Activated naive CD4-positive, alpha-beta T cell treated with anti-CD3 and anti-CD28 coated beads, Interleukin-2, amount 10 ng/mL, durations not matched to agents 7 days and 5 days (primary cell): ENCODE measurements at regions not wholly inside any gene's neighbourhood (a gene's known extent, or its start where the extent isn't known, plus 50 kb on each side); places are given as distances from the start of the nearest gene placed in this dataset.
"Not testable (repeated sequence)": the region's sequence is repeated elsewhere in the genome, so short reads cannot be mapped to it uniquely, and the experiment has no call there.

Source experiments
- CTCF ChIA-PET: fragments of 350-600 bp; sonication (Branson Sonifier 250); formaldehyde crosslinking; loops from one replicate; lab custom pipeline; 2021; ENCODE audit warnings: antibody characterized with exemption; lab: Charles Lee
- DNase-seq: peaks from one replicate; pipeline ENCODE4 v3.0.0-alpha.2; 2020
- H3K27ac Mint-ChIP-seq: one replicate; pipeline ENCODE4 v1.8.0; 2021; ENCODE audit warnings: mild to moderate bottlenecking, moderate library complexity, mixed read lengths
- H3K27me3 Mint-ChIP-seq: one replicate; pipeline ENCODE4 v1.8.0; 2021; ENCODE audit warnings: mild to moderate bottlenecking, mixed read lengths
- H3K36me3 Mint-ChIP-seq: one replicate; pipeline ENCODE4 v1.8.0; 2021; ENCODE audit warnings: mixed read lengths
- H3K4me1 Mint-ChIP-seq: one replicate; pipeline ENCODE4 v1.8.0; 2021; ENCODE audit warnings: mixed read lengths
- H3K4me3 Mint-ChIP-seq: one replicate; pipeline ENCODE4 v1.8.0; 2021; ENCODE audit warnings: mild to moderate bottlenecking, moderate library complexity, mixed read lengths
- H3K9me3 Mint-ChIP-seq: one replicate; pipeline ENCODE4 v1.8.0; 2021; ENCODE audit warnings: mixed read lengths

DNA sequence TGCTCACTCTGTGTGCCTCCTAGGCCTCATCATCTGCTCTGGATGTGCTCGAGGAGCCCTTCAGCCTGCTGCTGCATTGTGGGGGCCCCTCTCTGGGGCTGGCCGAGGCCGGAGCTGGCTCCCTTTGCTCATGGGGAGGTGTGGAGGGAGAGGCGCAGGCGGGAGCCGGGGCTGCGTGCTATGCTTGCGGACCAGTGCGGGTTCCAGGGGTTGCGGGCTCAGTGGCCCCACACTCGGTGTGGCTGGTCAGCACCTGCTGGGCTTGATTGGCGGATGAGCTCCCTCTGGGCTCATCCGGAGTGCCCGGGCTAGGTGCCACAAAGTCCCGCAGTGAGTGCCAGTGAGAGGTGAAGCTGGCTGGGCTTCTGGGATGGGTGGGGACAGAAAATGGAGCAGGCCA is 264.2 kb downstream of the SI start:
- no peak overlapping the region for H3K27ac Mint-ChIP-seq
- no peak for DNase-seq
- no peaks in the 10 kb centered on the region for H3K4me1 Mint-ChIP-seq
- peaks cover 2% of the 10 kb centered on the region for H3K9me3 Mint-ChIP-seq
- no peaks in the 10 kb centered on the region for H3K27me3 Mint-ChIP-seq
- no peak overlapping the region for H3K4me3 Mint-ChIP-seq
- H3K36me3 Mint-ChIP-seq, result no peaks in the 10 kb centered on the region
- CTCF ChIA-PET, result no interaction called here

DNA sequence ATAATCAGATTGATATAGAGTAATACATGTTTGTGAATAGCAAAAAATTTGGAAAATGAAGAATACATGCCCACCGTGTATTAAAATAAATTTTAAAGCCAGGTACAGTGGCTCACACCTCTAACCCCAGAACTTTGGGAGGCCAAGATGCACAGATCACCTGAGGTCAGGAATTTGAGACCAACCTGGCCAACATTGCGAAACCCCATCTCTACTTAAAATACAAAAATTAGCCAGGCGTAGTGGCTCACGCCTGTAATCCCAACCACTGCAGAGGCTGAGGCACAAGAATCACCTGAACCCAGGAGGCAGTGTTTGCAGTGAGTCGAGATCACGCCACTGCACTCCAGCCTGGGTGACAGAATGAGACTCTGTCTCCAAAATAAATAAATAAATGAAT is 266.3 kb downstream of the SI start:
- H3K9me3 Mint-ChIP-seq, result peaks cover 1% of the 10 kb centered on the region
- no peaks in the 10 kb centered on the region for H3K27me3 Mint-ChIP-seq
- H3K4me1 Mint-ChIP-seq, result no peaks in the 10 kb centered on the region
- no peak overlapping the region for H3K4me3 Mint-ChIP-seq
- H3K36me3 Mint-ChIP-seq, result no peaks in the 10 kb centered on the region
- no peak overlapping the region for H3K27ac Mint-ChIP-seq
- no peak for DNase-seq
- CTCF ChIA-PET, result no interaction called here

DNA sequence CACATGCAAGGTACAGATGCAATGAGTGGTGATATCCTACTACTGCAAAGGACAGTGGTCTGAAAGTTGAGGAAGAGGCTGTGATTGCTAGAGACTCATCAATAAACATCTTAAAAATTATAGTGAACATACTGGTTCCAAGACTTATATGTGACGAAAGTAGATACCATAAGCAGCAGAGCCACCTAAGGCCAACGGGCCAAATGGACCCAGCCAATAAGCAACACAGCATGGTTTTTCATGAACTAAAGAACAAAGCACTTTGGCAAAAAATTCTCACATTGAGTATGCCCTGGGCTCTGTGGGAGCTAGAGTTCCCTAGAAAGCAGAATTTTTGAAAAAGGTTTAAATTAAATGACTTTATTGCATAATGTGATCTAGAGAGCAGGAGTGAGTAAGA is 272.1 kb downstream of the SI start:
- Mint-ChIP-seq H3K36me3 (no peaks in the 10 kb centered on the region), H3K4me1 (no peaks in the 10 kb centered on the region), H3K27me3 (no peaks in the 10 kb centered on the region), H3K4me3 (no peak overlapping the region), H3K27ac (no peak overlapping the region), H3K9me3 (peaks cover 6% of the 10 kb centered on the region)
- no peak for DNase-seq
- CTCF ChIA-PET, result no interaction called here

DNA sequence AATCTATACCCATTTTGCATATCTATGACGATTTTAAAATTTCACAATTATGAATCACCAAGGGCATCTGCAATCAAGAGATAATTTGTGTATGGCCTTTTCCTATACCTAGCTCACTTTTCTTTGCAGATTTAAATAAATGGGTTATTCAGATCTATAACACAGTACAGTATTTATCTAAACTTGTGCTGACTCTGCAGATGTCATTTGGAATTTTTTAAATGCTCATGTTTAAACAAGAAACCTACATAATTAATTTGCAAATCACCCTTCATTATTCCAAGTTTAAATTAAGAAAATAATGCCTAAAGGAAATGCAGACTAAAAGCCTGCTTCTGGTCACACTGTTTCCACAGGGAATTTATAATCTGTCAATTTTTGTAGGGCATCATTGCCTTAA is 284.2 kb downstream of the SI start:
- Mint-ChIP-seq H3K9me3 (no peaks in the 10 kb centered on the region), H3K36me3 (no peaks in the 10 kb centered on the region), H3K4me1 (no peaks in the 10 kb centered on the region), H3K4me3 (no peak overlapping the region), H3K27me3 (no peaks in the 10 kb centered on the region), H3K27ac (no peak overlapping the region)
- no peak for DNase-seq
- CTCF ChIA-PET, result no interaction called here

DNA sequence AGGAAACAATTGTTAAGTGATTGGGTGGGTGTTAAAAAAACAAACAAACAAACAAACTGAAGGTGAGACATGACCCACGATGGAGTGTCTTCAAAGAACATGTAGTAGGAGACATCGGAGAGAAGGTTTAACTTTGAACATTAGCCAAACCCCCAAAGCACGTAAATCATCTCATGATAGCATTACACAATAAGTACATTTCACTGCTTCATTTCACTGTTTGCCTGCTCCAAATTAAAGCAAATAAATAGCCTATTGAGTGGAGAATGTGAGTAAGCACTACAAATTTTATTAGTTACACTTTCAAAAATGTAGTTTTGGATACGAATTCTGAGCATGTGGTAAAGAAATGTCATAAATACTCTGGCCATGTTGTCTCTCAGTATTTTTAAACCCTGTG is 287.0 kb downstream of the SI start:
- H3K27me3 Mint-ChIP-seq, result no peaks in the 10 kb centered on the region
- H3K27ac Mint-ChIP-seq, result no peak overlapping the region
- no peak for DNase-seq
- no peaks in the 10 kb centered on the region for H3K9me3 Mint-ChIP-seq
- H3K4me3 Mint-ChIP-seq, result no peak overlapping the region
- H3K36me3 Mint-ChIP-seq, result no peaks in the 10 kb centered on the region
- CTCF ChIA-PET, result no interaction called here
- H3K4me1 Mint-ChIP-seq, result no peaks in the 10 kb centered on the region

DNA sequence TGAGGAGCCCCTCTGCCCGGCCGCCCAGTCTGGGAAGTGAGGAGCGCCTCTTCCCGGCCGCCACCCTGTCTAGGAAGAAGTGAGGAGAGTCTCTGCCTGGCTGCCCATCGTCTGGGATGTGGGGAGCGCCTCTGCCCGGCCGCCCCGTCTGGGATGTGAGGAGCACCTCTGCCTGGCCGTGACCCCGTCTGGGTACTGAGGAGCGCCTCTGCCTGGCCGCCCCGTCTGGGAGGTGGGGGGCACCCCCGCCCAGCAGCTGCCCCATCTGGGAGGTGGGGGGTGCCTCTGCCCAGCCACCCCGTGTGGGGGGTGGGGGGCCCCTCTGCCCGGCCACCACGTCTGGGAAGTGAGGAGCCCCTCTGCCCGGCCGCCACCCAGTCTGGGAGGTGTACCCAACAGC is 293.9 kb downstream of the SI start:
- CTCF ChIA-PET, DNase-seq, H3K4me1 Mint-ChIP-seq, H3K9me3 Mint-ChIP-seq, H3K4me3 Mint-ChIP-seq, H3K36me3 Mint-ChIP-seq, H3K27me3 Mint-ChIP-seq, H3K27ac Mint-ChIP-seq: not testable (repeated sequence)

DNA sequence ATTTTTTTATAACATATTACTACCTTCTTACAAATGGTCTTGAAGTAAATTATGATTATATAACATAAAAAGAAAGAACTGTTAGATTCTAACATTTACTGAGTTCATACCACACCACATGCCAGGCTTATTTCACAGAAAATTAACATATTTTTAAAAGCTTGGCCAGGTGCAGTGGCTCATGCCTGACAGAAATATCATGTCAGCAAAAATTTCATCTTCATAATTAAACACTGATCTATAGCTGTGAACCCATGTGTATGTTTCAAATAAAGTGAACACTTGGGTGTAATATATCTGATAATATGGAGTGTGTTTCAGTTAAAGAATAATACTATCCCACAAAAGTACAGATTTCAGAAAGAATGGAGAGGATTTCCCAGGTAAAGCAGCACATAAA is 296.5 kb downstream of the SI start:
- H3K9me3 Mint-ChIP-seq, result peaks cover 6% of the 10 kb centered on the region
- no peak overlapping the region for H3K27ac Mint-ChIP-seq
- H3K27me3 Mint-ChIP-seq, result no peaks in the 10 kb centered on the region
- DNase-seq, result no peak
- CTCF ChIA-PET, result no interaction called here
- H3K4me3 Mint-ChIP-seq, result no peak overlapping the region
- no peaks in the 10 kb centered on the region for H3K4me1 Mint-ChIP-seq
- H3K36me3 Mint-ChIP-seq, result no peaks in the 10 kb centered on the region

DNA sequence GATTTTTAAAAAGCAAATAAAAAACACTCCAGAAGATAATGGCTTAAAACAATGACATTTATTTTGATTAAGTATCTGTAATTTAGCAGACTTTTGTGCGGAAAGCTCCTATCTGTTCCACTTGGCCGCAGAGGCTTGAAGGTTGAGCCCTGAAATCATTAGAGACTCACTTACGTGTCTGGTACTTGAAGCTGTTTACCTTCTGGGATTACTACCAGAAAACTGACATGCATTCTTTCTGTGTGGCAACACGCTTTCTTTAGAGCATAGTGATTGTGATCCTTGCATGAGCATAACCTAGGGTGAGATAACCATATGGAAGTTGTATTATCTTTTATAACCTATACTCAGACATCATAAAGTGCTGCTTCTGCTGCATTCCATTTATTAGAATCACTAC is 298.5 kb downstream of the SI start:
- H3K9me3 Mint-ChIP-seq, result peaks cover 5% of the 10 kb centered on the region
- no peak overlapping the region for H3K27ac Mint-ChIP-seq
- no peaks in the 10 kb centered on the region for H3K27me3 Mint-ChIP-seq
- no peaks in the 10 kb centered on the region for H3K36me3 Mint-ChIP-seq
- CTCF ChIA-PET, result no interaction called here
- H3K4me1 Mint-ChIP-seq, result no peaks in the 10 kb centered on the region
- no peak overlapping the region for H3K4me3 Mint-ChIP-seq
- DNase-seq, result no peak

DNA sequence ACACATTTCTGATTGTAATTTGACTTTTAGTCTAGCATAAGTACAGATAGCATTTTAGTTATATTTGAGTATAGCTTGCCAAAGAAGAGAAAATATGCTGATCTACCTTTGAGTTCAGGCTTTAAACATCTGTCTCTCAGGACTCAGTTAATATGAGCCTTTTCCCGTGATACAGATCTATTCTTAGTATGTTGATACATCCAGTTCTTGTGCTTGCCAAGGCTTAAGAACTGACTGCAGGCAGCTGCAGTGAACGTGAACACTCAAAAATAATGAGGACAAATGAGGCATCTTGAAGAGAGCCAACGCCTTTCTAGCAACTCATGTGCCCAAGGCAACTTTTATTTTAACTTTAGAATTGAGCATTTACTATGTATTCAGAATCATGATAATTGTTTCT is 325.5 kb downstream of the SI start:
- Mint-ChIP-seq H3K9me3 (no peaks in the 10 kb centered on the region), H3K27me3 (no peaks in the 10 kb centered on the region), H3K27ac (no peak overlapping the region), H3K4me3 (no peak overlapping the region), H3K36me3 (no peaks in the 10 kb centered on the region), H3K4me1 (no peaks in the 10 kb centered on the region)
- CTCF ChIA-PET, result no interaction called here
- no peak for DNase-seq

DNA sequence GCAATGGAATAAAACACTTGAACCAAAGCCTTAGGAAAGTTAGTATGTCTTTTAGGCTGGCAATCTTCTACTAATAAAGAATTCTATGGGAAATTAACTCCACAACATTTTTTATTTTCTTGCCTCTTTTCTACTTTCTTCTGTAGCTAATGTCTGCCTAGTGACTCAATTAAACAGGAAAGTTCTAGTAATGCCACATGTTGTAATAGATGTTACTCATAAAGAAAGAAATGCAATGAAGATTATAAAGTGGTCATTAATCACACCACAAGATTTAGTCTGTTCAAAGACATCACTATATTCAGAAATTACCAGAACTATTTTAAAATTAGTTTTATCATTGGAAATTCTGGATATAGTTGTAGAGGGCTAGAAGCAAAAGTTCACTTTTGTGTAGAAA is 329.7 kb downstream of the SI start:
- H3K36me3 Mint-ChIP-seq, result no peaks in the 10 kb centered on the region
- no peak for DNase-seq
- H3K9me3 Mint-ChIP-seq, result peaks cover 2% of the 10 kb centered on the region
- no peaks in the 10 kb centered on the region for H3K27me3 Mint-ChIP-seq
- H3K4me1 Mint-ChIP-seq, result no peaks in the 10 kb centered on the region
- H3K27ac Mint-ChIP-seq, result no peak overlapping the region
- CTCF ChIA-PET, result no interaction called here
- H3K4me3 Mint-ChIP-seq, result no peak overlapping the region

DNA sequence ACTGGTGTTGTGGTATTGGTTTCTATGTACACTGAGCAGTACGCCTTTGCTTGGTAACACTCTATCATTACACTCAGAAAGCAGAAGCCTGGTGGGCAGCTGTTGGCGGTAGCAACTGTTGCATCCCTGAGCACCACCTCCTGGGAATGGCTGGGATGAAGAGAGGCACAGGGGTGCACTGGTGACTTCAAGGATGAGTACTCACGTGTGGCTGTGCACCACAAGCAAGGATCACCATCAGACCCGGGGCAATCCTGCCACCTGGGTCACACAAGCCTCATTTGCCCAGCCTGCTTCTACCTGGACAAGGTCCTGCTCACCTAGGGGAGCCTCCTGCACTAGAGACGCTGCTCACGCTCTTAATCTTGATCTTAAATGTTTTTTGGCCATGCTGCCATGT is 336.4 kb downstream of the SI start:
- Mint-ChIP-seq H3K27me3 (no peaks in the 10 kb centered on the region), H3K36me3 (no peaks in the 10 kb centered on the region), H3K9me3 (peaks cover 15% of the 10 kb centered on the region), H3K4me3 (no peak overlapping the region), H3K4me1 (no peaks in the 10 kb centered on the region), H3K27ac (no peak overlapping the region)
- no peak for DNase-seq
- CTCF ChIA-PET, result no interaction called here

DNA sequence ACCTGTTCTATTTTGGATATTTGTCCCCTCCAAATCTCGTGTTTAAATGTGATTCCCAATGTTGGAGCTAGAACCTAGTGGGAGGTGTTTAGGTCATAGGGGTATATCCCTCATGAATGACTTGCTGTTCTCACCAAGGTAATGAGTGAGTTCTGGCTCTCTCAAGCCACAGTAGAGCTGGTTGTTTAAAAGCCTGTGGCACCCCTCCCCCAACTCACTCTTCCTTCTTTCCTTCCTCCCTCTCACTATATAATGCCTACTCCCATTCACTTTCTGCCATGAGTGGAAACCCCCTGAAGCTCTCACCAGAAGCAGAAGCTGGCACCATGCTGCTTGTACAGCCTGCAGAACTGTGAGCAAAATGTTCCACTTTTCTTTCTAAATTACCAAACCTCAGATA is 341.1 kb downstream of the SI start:
- H3K9me3 Mint-ChIP-seq, result peaks cover 15% of the 10 kb centered on the region
- H3K27ac Mint-ChIP-seq, result no peak overlapping the region
- CTCF ChIA-PET, result no interaction called here
- no peaks in the 10 kb centered on the region for H3K36me3 Mint-ChIP-seq
- DNase-seq, result no peak
- no peaks in the 10 kb centered on the region for H3K27me3 Mint-ChIP-seq
- no peaks in the 10 kb centered on the region for H3K4me1 Mint-ChIP-seq
- H3K4me3 Mint-ChIP-seq, result no peak overlapping the region

DNA sequence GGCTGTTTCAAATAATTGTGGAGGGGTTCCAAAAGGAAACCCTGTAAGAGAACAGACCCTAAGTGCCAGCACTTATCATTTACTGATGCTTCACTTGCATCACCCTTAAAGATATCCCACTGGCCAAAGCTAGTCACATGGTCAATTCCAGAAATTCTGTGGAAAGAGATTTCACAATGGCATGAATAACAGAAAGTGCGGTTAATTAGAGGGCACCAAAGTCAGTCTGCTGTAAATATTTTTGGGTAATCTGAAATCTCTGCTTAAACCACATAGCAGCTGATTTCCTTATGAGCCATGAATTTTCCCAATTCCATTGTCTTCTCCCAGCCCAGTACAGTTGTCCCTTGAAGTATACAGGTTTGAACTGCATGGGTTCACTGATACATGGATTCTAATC is 346.1 kb downstream of the SI start:
- no peak overlapping the region for H3K4me3 Mint-ChIP-seq
- H3K4me1 Mint-ChIP-seq, result no peaks in the 10 kb centered on the region
- CTCF ChIA-PET, result no interaction called here
- H3K27ac Mint-ChIP-seq, result no peak overlapping the region
- no peak for DNase-seq
- no peaks in the 10 kb centered on the region for H3K9me3 Mint-ChIP-seq
- H3K27me3 Mint-ChIP-seq, result no peaks in the 10 kb centered on the region
- no peaks in the 10 kb centered on the region for H3K36me3 Mint-ChIP-seq

DNA sequence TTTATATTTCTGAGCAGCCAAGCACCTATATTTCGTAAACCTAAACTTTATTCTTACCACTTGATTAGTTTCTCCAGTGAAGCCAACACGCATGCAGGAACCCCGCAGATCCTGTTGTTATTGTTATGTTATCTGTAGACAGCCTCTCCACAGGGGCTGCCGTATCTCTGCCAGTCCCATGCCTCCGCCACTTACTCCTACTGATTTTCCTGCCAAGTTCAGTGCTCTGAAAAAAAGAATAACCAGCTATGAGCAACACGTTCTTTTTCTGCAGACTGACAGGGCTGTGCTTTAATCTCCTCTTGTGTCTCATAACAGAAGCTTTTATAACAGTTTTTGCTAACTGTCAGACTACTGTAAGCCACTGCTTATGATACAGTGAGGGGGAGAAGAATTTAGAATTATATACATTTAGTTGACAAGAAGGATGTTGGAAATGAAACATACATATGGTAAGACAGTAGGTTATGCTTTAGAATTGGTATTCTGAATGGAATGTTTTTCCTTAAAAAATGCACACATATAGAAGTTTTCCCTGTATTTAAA is 347.4 kb downstream of the SI start:
- Mint-ChIP-seq H3K4me1 (no peaks in the 10 kb centered on the region), H3K36me3 (no peaks in the 10 kb centered on the region), H3K4me3 (no peak overlapping the region), H3K27me3 (no peaks in the 10 kb centered on the region), H3K9me3 (no peaks in the 10 kb centered on the region), H3K27ac (no peak overlapping the region)
- CTCF ChIA-PET, result no interaction called here
- no peak for DNase-seq

DNA sequence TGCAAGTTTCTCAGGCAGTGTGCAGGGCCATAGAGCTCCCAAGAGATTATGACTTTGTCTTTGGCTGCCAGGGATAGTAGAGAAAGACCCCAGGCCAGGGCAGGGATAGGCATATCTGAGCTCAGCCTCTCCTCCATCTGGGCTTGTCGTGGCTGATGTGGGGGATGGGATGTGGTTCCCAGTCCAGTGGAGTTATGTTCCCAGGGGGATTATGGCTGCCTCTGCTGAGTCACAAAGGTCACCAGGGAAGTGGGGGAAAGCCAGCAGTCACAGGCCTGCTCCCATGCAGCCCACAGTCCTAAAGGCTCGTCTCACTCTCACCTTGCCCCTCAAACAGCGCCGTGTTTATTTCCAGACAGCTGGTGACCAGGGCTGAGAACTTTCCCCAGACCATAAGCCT is 354.9 kb downstream of the SI start:
- no peak overlapping the region for H3K27ac Mint-ChIP-seq
- H3K4me3 Mint-ChIP-seq, result no peak overlapping the region
- CTCF ChIA-PET, result no interaction called here
- no peaks in the 10 kb centered on the region for H3K36me3 Mint-ChIP-seq
- no peaks in the 10 kb centered on the region for H3K27me3 Mint-ChIP-seq
- H3K9me3 Mint-ChIP-seq, result no peaks in the 10 kb centered on the region
- DNase-seq, result no peak
- no peaks in the 10 kb centered on the region for H3K4me1 Mint-ChIP-seq

DNA sequence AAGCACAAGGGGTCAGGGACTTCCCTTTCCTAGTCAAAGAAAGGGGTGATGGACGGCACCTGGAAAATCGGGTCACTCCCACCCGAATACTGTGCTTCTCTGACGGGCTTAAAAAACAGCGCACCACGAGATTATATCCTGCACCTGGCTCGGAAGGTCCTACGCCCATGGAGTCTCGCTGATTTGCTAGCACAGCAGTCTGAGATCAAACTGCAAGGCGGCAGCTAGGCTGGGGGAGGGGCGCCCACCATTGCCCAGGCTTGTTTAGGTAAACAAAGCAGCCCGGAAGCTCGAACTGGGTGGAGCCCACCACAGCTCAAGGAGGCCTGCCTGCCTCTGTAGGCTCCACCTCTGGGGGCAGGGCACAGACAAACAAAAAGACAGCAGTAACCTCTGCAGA is 375.5 kb downstream of the SI start:
- H3K27me3 Mint-ChIP-seq, DNase-seq, H3K9me3 Mint-ChIP-seq, H3K36me3 Mint-ChIP-seq, H3K4me1 Mint-ChIP-seq, CTCF ChIA-PET, H3K27ac Mint-ChIP-seq, H3K4me3 Mint-ChIP-seq: not testable (repeated sequence)
